ENCODE measurements at regions not wholly inside any gene's neighbourhood (a gene's known extent, or its start where the extent isn't known, plus 50 kb on each side); places are given as distances from the start of the nearest gene placed in this dataset.

- POLR2A ChIA-PET (ENCODE audit: low non-redundant PET) = no interaction called here
- H3K27ac ChIP-seq = no peak overlapping the region
- CTCF ChIA-PET = no interaction called here
- no peak for TF ChIP-seq CTCF (conservative IDR thresholded peaks at IDR 0.05; ENCODE audit: low read depth)
- DNase-seq (ENCODE audit: low spot score) = no peak
Measured at GRCh38 chr1:30257742-30258380, 465.5 kb downstream of the MATN1 start.

DNA sequence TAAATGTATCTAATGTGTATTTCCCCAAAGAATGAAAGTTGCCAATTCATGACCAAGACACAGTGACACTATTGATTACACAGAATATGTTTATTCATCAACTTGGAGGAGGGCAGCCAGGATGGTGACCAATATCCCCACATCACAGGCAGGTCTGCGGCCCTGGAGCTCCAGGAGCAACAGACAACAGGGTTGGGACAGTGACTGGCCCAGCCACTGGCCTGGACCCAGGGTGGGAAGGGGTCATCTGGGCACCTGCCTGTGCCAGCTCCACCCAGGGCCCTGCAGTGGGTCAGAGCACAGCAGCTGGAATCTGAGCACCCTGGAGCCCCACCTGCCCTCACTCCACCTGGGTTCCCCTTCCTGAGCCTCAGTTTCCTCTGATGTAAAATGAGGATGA, 466.1 kb downstream of the MATN1 start:
- ChIA-PET POLR2A (ENCODE audit: low non-redundant PET) (no interaction called here), CTCF (no interaction called here)
- no peak overlapping the region for H3K27ac ChIP-seq
- no peak for TF ChIP-seq CTCF (conservative IDR thresholded peaks at IDR 0.05; ENCODE audit: low read depth)
- no peak for DNase-seq (ENCODE audit: low spot score)

GRCh38 chr1:30256911-30257310, 466.5 kb downstream of the MATN1 start:
- TF ChIP-seq CTCF (conservative IDR thresholded peaks at IDR 0.05; ENCODE audit: low read depth) = no peak
- ChIA-PET CTCF (no interaction called here), POLR2A (ENCODE audit: low non-redundant PET) (no interaction called here)
- no peak for DNase-seq (ENCODE audit: low spot score)
- no peak overlapping the region for H3K27ac ChIP-seq

DNA sequence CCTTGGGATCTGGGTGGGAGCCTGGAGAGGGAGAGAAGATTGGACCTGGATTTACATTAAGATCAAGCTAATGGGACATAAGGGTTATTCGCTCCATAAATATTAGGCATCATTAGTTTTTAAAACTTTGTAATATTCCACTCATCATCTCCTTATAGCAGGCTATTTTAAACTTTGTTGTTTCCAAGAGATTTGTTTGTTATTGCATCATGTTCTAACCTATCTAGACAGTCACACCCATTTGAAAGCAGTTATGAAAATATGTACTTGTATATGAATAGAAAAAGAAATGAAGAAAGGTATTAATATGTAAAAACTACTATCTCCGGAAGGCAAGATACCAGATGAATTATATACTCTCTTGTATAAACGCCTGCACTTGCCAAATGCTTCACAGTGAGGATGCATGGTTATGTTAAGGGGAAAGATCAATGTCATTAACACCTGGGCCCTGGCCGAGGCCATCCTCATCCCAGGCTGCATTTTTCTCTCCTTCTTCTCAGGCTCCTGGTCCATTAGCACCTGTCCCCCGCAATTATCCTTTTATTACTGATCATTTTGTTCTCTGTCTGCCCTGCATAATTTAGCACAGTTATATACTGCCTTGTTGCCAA, 468.2 kb downstream of the MATN1 start:
- H3K27ac ChIP-seq = no peak overlapping the region
- DNase-seq (ENCODE audit: low spot score) = no peak
- ChIA-PET POLR2A (ENCODE audit: low non-redundant PET) (no interaction called here), CTCF (interaction anchor here (0.6 kb wide), 1 partner anchor 14 kb away, joined by 4 read pairs; no protein-coding TSS in a partner anchor)
- no peak for TF ChIP-seq CTCF (conservative IDR thresholded peaks at IDR 0.05; ENCODE audit: low read depth)

- CTCF ChIA-PET = no interaction called here
- no peak overlapping the region for H3K27ac ChIP-seq
- POLR2A ChIA-PET (ENCODE audit: low non-redundant PET) = no interaction called here
- DNase-seq (ENCODE audit: low spot score) = no peak
- TF ChIP-seq CTCF (conservative IDR thresholded peaks at IDR 0.05; ENCODE audit: low read depth) = no peak
Measured at GRCh38 chr1:30253807-30254440, 469.5 kb downstream of the MATN1 start.

DNA sequence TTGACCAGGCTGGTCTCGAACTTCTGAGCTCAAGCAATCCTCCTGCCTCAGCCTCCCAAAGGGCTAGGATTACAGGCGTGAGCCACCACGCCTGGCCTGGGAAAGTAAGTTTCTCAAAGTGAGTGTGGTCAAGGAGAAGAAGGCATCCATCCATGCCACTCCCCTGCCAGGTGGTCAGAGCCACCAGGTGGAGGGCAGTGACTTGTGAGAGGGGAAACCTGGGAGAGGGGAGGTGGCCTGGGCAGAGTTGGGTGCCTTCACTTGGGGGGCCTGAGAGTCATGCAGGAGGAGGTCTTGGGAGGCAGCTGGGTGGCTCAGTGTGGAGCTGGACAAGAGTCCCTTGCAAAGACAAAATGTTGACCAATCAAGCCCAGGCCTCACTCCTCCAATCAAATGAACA, 470.0 kb downstream of the MATN1 start:
- H3K27ac ChIP-seq = no peak overlapping the region
- ChIA-PET CTCF (no interaction called here), POLR2A (ENCODE audit: low non-redundant PET) (no interaction called here)
- DNase-seq (ENCODE audit: low spot score) = no peak
- no peak for TF ChIP-seq CTCF (conservative IDR thresholded peaks at IDR 0.05; ENCODE audit: low read depth)

All from RWPE1 (cell line).